ENCODE measurements at regions not wholly inside any gene's neighbourhood (a gene's known extent, or its start where the extent isn't known, plus 50 kb on each side); places are given as distances from the start of the nearest gene placed in this dataset.

DNA sequence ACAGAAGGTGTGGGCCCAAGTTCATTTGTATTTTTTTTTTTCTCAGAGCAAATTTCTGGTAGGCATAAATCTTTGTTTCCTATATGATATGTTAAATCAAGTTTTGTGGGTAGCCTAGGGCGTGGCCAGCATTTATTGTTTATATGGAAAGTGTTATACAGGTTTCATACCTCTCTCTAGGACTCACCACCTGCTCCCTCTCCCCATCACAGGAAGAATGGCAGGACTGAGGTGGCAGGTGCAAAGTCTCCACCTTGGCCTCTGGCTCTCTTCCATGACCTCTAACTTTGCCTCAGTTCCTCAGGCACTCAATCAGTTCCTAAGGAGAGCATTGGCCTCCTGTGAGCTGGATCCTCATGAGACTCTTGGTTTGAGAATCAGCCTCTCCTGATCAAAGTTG is 172.3 kb upstream of the TSC22D1 start:
- Mint-ChIP-seq H3K27ac (ENCODE audit: unreplicated experiment) (no peak overlapping the region), H3K36me3 (ENCODE audit: low read depth, unreplicated experiment) (no peaks in the 10 kb centered on the region), H3K4me1 (ENCODE audit: low read depth, unreplicated experiment) (peaks cover 13% of the 10 kb centered on the region), H3K27me3 (ENCODE audit: low read depth, unreplicated experiment) (no peaks in the 10 kb centered on the region), H3K9me3 (ENCODE audit: unreplicated experiment) (peaks cover 2% of the 10 kb centered on the region), H3K4me3 (ENCODE audit: unreplicated experiment) (no peak overlapping the region)
- no peaks in the 10 kb centered on the region for H3K27me3 ChIP-seq (ENCODE audit: insufficient read depth, low read length)
- H3K9me3 ChIP-seq (ENCODE audit: insufficient read depth, low read depth, low read length): no peaks in the 10 kb centered on the region
- no peak for TF ChIP-seq EZH2 (IDR thresholded peaks at IDR 0.05; ENCODE audit: insufficient read depth, low read length)
- H3K4me1 ChIP-seq (ENCODE audit: insufficient read depth, low read length): no peaks in the 10 kb centered on the region
- H3K36me3 ChIP-seq (ENCODE audit: insufficient read depth, low read length): no peaks in the 10 kb centered on the region
- no peak for FAIRE-seq
- H3K27ac ChIP-seq (ENCODE audit: low read depth, low read length): no peak overlapping the region
- H3K79me2 ChIP-seq (ENCODE audit: insufficient read depth, low read length): no peaks in the 10 kb centered on the region
- H3K9ac ChIP-seq (ENCODE audit: low read length): no peak overlapping the region
- no peak overlapping the region for H3K4me3 ChIP-seq (ENCODE audit: insufficient read depth, low read depth, low read length)
- no peak overlapping the region for H2AFZ ChIP-seq (ENCODE audit: low read depth, low read length)
- no peaks in the 10 kb centered on the region for H4K20me1 ChIP-seq (ENCODE audit: insufficient read depth, low read length)
- no peak overlapping the region for H3K4me2 ChIP-seq (ENCODE audit: low read length)
- no peak for DNase-seq (ENCODE audit: low read depth)

DNA sequence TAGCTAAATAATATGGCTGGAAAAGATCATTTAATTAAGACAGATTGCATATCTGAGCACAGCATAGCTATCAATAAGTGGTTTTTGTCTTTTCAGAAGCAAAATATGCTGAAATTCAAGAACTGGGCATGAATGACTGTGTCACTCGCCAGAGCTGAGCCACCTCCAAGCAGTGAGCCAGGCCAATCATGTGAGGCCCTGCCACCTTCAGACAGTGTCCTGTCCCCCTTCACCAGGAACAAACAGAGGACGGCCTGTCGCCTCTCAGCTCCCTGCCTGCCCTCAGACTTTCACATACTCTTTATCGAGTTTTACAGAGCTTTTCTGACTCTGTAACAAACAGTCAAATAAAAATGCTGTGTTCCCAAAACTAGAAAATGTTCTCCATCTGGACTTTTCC is 171.0 kb upstream of the TSC22D1 start:
- H3K4me1 Mint-ChIP-seq (ENCODE audit: low read depth, unreplicated experiment): peaks cover 9% of the 10 kb centered on the region
- Histone ChIP-seq H3K4me1 (ENCODE audit: insufficient read depth, low read length) (no peaks in the 10 kb centered on the region), H3K27me3 (ENCODE audit: insufficient read depth, low read length) (no peaks in the 10 kb centered on the region), H3K36me3 (ENCODE audit: insufficient read depth, low read length) (no peaks in the 10 kb centered on the region), H3K4me2 (ENCODE audit: low read length) (no peak overlapping the region), H2AFZ (ENCODE audit: low read depth, low read length) (no peak overlapping the region), H3K9ac (ENCODE audit: low read length) (no peak overlapping the region), H3K4me3 (ENCODE audit: insufficient read depth, low read depth, low read length) (no peak overlapping the region), H3K79me2 (ENCODE audit: insufficient read depth, low read length) (no peaks in the 10 kb centered on the region), H3K9me3 (ENCODE audit: insufficient read depth, low read depth, low read length) (no peaks in the 10 kb centered on the region), H4K20me1 (ENCODE audit: insufficient read depth, low read length) (no peaks in the 10 kb centered on the region), H3K27ac (ENCODE audit: low read depth, low read length) (no peak overlapping the region)
- H3K27me3 Mint-ChIP-seq (ENCODE audit: low read depth, unreplicated experiment): no peaks in the 10 kb centered on the region
- FAIRE-seq (no peak), DNase-seq (ENCODE audit: low read depth) (no peak)
- peaks cover 3% of the 10 kb centered on the region for H3K9me3 Mint-ChIP-seq (ENCODE audit: unreplicated experiment)
- no peak overlapping the region for H3K4me3 Mint-ChIP-seq (ENCODE audit: unreplicated experiment)
- TF ChIP-seq EZH2 (IDR thresholded peaks at IDR 0.05; ENCODE audit: insufficient read depth, low read length): no peak
- TF ChIP-seq, protein P1, sequence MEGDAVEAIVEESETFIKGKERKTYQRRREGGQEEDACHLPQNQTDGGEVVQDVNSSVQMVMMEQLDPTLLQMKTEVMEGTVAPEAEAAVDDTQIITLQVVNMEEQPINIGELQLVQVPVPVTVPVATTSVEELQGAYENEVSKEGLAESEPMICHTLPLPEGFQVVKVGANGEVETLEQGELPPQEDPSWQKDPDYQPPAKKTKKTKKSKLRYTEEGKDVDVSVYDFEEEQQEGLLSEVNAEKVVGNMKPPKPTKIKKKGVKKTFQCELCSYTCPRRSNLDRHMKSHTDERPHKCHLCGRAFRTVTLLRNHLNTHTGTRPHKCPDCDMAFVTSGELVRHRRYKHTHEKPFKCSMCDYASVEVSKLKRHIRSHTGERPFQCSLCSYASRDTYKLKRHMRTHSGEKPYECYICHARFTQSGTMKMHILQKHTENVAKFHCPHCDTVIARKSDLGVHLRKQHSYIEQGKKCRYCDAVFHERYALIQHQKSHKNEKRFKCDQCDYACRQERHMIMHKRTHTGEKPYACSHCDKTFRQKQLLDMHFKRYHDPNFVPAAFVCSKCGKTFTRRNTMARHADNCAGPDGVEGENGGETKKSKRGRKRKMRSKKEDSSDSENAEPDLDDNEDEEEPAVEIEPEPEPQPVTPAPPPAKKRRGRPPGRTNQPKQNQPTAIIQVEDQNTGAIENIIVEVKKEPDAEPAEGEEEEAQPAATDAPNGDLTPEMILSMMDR (IDR thresholded peaks at IDR 0.05; ENCODE audit: insufficient read depth, low read depth, low read length): no peak
- H3K36me3 Mint-ChIP-seq (ENCODE audit: low read depth, unreplicated experiment): no peaks in the 10 kb centered on the region
- no peak overlapping the region for H3K27ac Mint-ChIP-seq (ENCODE audit: unreplicated experiment)

DNA sequence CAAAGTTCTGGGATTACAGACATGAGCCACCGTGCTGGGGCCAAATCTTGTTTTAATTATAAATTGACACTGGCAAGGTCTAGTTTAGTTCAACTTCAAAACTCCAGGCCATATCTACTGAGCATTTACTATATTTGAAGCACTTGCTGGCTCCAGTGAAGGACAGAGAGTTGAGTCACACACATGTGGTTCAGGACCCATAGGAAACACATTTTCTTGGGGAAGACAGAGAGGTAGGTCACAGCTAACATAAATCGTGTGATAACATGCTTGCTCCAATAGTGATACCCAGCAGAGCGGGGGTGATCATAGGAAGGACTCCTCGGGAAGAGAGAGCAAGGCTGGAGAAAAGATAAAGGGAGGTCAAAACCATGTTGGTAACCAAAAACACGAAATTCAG is 170.6 kb upstream of the TSC22D1 start:
- no peak overlapping the region for H3K4me3 Mint-ChIP-seq (ENCODE audit: unreplicated experiment)

More for the DNA sequence above, 170.6 kb upstream of the TSC22D1 start:
- Histone ChIP-seq H2AFZ (ENCODE audit: low read depth, low read length) (no peak overlapping the region), H3K4me1 (ENCODE audit: insufficient read depth, low read length) (no peaks in the 10 kb centered on the region), H3K79me2 (ENCODE audit: insufficient read depth, low read length) (no peaks in the 10 kb centered on the region), H3K4me2 (ENCODE audit: low read length) (no peak overlapping the region), H3K27me3 (ENCODE audit: insufficient read depth, low read length) (no peaks in the 10 kb centered on the region), H3K36me3 (ENCODE audit: insufficient read depth, low read length) (no peaks in the 10 kb centered on the region), H3K9me3 (ENCODE audit: insufficient read depth, low read depth, low read length) (no peaks in the 10 kb centered on the region), H3K27ac (ENCODE audit: low read depth, low read length) (no peak overlapping the region), H3K9ac (ENCODE audit: low read length) (no peak overlapping the region), H3K4me3 (ENCODE audit: insufficient read depth, low read depth, low read length) (no peak overlapping the region), H4K20me1 (ENCODE audit: insufficient read depth, low read length) (no peaks in the 10 kb centered on the region)
- peak; percentile 27 for DNase-seq (ENCODE audit: low read depth)
- TF ChIP-seq EZH2 (IDR thresholded peaks at IDR 0.05; ENCODE audit: insufficient read depth, low read length): no peak
- TF ChIP-seq, protein P1 (IDR thresholded peaks at IDR 0.05; ENCODE audit: insufficient read depth, low read depth, low read length): no peak
- no peak for FAIRE-seq
- Mint-ChIP-seq H3K36me3 (ENCODE audit: low read depth, unreplicated experiment) (no peaks in the 10 kb centered on the region), H3K27me3 (ENCODE audit: low read depth, unreplicated experiment) (no peaks in the 10 kb centered on the region), H3K9me3 (ENCODE audit: unreplicated experiment) (peaks cover 3% of the 10 kb centered on the region), H3K27ac (ENCODE audit: unreplicated experiment) (no peak overlapping the region), H3K4me1 (ENCODE audit: low read depth, unreplicated experiment) (peaks cover 9% of the 10 kb centered on the region)
